Mucosa of rectum (tissue), 2 donors: ENCODE measurements at regions not wholly inside any gene's neighbourhood (a gene's known extent, or its start where the extent isn't known, plus 50 kb on each side); places are given as distances from the start of the nearest gene placed in this dataset.

Source experiments
- H3K27ac ChIP-seq, 2 donors: one replicate each; pipeline ENCODE4 v1.7.0; 2013; ENCODE audit warnings: inconsistent platforms in 2 of 2, low read depth in 2 of 2, low read length in 2 of 2
- H3K27me3 ChIP-seq, 2 donors: one replicate each; pipeline ENCODE4 v1.7.0; 2013; ENCODE audit warnings: low read length in 2 of 2; ENCODE audit not compliant: control insufficient read depth in 2 of 2, insufficient read depth in 2 of 2
- H3K36me3 ChIP-seq, 2 donors: one replicate each; pipeline ENCODE4 v1.7.0; 2013; ENCODE audit warnings: low read length in 2 of 2; ENCODE audit not compliant: control insufficient read depth in 2 of 2, insufficient read depth in 2 of 2
- H3K4me1 ChIP-seq, 2 donors: one replicate each; pipeline ENCODE4 v1.7.0; 2013; ENCODE audit warnings: low read length in 2 of 2, mild to moderate bottlenecking in 1 of 2; ENCODE audit not compliant: control insufficient read depth in 2 of 2, insufficient read depth in 2 of 2
- H3K4me3 ChIP-seq, 2 donors: one replicate each; pipeline ENCODE4 v1.7.0; 2013; ENCODE audit warnings: low read length in 2 of 2
- H3K9ac ChIP-seq, 2 donors: one replicate each; pipeline ENCODE4 v1.7.0; 2013; ENCODE audit warnings: low read length in 2 of 2, low read depth in 1 of 2, mild to moderate bottlenecking in 1 of 2
- H3K9me3 ChIP-seq, 2 donors: one replicate each; pipeline ENCODE4 v1.7.0; 2013; ENCODE audit warnings: low read length in 2 of 2; ENCODE audit not compliant: control insufficient read depth in 2 of 2
- donor health status: healthy.
- donor health status: Normal muscosa, but diverticular disease.

- Histone ChIP-seq H3K9ac (no peak overlapping the region), H3K36me3 (no peaks in the 10 kb centered on the region), H3K27me3 (no peaks in the 10 kb centered on the region), H3K4me1 (no peaks in the 10 kb centered on the region), H3K4me3 (no peak overlapping the region), H3K27ac (no peak overlapping the region), H3K9me3 (no peaks in the 10 kb centered on the region)
Measured at GRCh38 chr20:51085769-51086168, 62.9 kb upstream of the KCNG1 start.

DNA sequence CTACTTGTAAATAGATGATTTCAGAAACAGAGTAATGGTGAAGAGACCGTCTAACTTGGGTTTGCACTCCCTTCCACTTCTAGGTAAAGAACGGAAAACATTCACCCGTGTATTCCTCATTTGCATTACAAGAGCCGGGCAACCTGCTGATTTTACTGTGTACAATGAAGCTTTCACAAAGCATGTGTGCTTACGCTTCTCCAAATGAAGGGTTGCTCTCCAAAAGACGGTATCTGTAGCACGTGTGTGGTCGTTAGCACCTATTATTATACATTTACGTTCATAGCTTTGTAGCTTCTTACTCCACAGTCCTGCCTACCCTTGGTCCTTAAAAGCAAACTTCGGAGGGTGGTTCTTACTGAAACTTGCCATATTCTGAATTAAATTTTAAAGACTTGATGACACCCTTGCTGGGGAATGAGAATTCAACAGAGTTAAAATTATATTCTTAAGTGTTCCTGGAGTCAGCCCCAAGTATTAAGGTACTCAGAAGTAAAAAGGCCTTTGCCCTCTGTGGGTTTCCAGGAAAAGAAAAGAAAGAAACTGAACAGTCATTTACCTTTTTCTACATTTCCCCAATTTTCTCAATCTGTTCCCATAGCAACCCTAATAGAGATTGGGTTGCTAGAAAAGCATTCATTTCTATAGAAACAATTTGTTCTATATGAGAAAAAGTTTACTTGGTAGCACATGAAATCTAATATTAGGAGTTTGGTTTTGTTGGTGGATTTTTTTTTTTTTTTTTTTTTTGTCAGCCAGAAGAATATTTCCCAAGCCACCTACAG is 61.9 kb upstream of the KCNG1 start:
- no peaks in the 10 kb centered on the region for H3K4me1 ChIP-seq
- H3K4me3 ChIP-seq: no peak overlapping the region
- H3K27me3 ChIP-seq: peaks cover 0 to 3% of the 10 kb centered on the region in 2 donors
- no peak overlapping the region for H3K9ac ChIP-seq
- H3K36me3 ChIP-seq: no peaks in the 10 kb centered on the region
- H3K27ac ChIP-seq: no peak overlapping the region
- no peaks in the 10 kb centered on the region for H3K9me3 ChIP-seq

GRCh38 chr20:51083447-51083846 is 60.5 kb upstream of the KCNG1 start:
- no peaks in the 10 kb centered on the region for H3K4me1 ChIP-seq
- peaks cover 0 to 4% of the 10 kb centered on the region in 2 donors for H3K27me3 ChIP-seq
- no peak overlapping the region for H3K9ac ChIP-seq
- H3K4me3 ChIP-seq: no peak overlapping the region
- H3K36me3 ChIP-seq: no peaks in the 10 kb centered on the region
- H3K9me3 ChIP-seq: no peaks in the 10 kb centered on the region
- H3K27ac ChIP-seq: no peak overlapping the region

DNA sequence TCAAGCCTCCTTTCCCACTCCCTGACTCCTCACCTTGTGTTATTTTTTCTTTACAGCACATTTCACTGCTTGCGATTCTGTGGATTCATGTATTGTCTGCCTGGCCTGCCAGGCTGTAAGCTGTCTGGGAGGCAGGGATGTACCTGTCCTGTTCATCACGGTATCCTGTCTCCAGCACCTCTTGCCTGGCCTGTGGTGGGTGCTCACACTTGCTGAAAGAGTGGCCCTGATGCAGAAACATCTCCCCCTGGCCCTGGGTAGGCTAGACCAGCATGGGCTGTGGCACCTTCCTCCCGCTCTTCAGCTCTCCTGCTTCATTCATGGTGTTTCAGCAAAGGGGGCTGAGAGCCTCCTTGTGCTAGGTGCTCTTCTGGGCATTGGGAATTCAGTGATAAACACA is 60.1 kb upstream of the KCNG1 start:
- peaks cover 0 to 6% of the 10 kb centered on the region in 2 donors for H3K27me3 ChIP-seq
- no peak overlapping the region for H3K4me3 ChIP-seq
- H3K27ac ChIP-seq: no peak overlapping the region
- H3K9ac ChIP-seq: no peak overlapping the region
- H3K36me3 ChIP-seq: no peaks in the 10 kb centered on the region
- no peaks in the 10 kb centered on the region for H3K4me1 ChIP-seq
- no peaks in the 10 kb centered on the region for H3K9me3 ChIP-seq

- Histone ChIP-seq H3K27ac (no peak overlapping the region), H3K9me3 (no peaks in the 10 kb centered on the region), H3K36me3 (no peaks in the 10 kb centered on the region), H3K9ac (no peak overlapping the region), H3K27me3 (peaks cover 0 to 6% of the 10 kb centered on the region in 2 donors), H3K4me1 (no peaks in the 10 kb centered on the region), H3K4me3 (no peak overlapping the region)
Measured at GRCh38 chr20:51080516-51080915, 57.6 kb upstream of the KCNG1 start.

- Histone ChIP-seq H3K4me3 (no peak overlapping the region), H3K36me3 (no peaks in the 10 kb centered on the region), H3K27ac (no peak overlapping the region), H3K27me3 (peaks cover 0 to 6% of the 10 kb centered on the region in 2 donors), H3K9me3 (no peaks in the 10 kb centered on the region), H3K4me1 (no peaks in the 10 kb centered on the region), H3K9ac (no peak overlapping the region)
Measured at GRCh38 chr20:51079488-51079887, 56.6 kb upstream of the KCNG1 start.

DNA sequence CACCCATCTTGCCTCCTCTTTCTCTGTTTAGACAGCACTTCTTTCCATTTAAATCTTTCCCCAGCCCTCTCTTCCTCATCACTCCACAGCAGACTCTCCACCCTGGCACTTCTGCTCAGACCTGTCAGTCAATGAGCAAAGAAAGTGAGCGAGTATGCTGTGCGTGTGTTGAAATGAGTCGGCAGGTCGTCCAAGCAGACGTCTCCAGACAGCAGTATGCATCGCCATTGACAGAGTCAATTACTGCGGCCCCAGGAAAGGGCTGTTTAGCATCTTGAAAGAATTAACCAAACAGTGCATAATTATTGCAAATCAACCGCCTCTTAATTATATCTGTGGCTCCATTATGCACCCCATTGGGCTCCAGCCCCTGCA is 54.8 kb upstream of the KCNG1 start:
- no peaks in the 10 kb centered on the region for H3K9me3 ChIP-seq
- no peak overlapping the region for H3K4me3 ChIP-seq
- H3K9ac ChIP-seq: no peak overlapping the region
- no peaks in the 10 kb centered on the region for H3K36me3 ChIP-seq
- no peaks in the 10 kb centered on the region for H3K4me1 ChIP-seq
- no peak overlapping the region for H3K27ac ChIP-seq
- peaks cover 0 to 6% of the 10 kb centered on the region in 2 donors for H3K27me3 ChIP-seq

- Histone ChIP-seq H3K27me3 (peaks cover 0 to 6% of the 10 kb centered on the region in 2 donors), H3K27ac (no peak overlapping the region), H3K36me3 (no peaks in the 10 kb centered on the region), H3K4me3 (no peak overlapping the region), H3K9me3 (no peaks in the 10 kb centered on the region), H3K9ac (no peak overlapping the region), H3K4me1 (no peaks in the 10 kb centered on the region)
Measured at GRCh38 chr20:51076786-51077685, 54.1 kb upstream of the KCNG1 start.

DNA sequence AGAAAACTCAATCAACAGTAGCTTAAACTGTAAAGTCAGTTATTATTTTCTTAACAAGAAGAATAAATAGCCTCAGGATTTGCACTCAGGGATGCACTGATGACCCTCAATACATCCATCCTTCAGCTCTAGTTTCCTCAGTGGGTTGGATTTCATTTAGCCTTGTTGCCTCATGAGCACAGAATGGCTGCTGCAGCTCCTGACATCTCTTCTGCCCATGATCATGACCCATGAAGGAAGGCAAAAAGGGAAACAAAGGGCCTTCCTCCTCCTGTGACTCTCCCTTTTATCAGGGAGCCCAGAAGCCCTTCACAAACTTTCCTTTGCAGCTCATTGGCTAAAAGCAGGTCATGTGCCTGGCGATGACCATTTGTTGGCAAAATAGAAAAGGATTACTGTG is 51.2 kb upstream of the KCNG1 start:
- Histone ChIP-seq H3K4me3 (no peak overlapping the region), H3K27me3 (peaks cover 0 to 3% of the 10 kb centered on the region in 2 donors), H3K4me1 (no peaks in the 10 kb centered on the region), H3K9me3 (no peaks in the 10 kb centered on the region), H3K27ac (no peak overlapping the region), H3K9ac (no peak overlapping the region), H3K36me3 (no peaks in the 10 kb centered on the region)
